Vagina (tissue), 2 donors: ENCODE measurements at regions not wholly inside any gene's neighbourhood (a gene's known extent, or its start where the extent isn't known, plus 50 kb on each side); places are given as distances from the start of the nearest gene placed in this dataset.

Source experiments
- POLR2A ChIP-seq, 2 donors: fragments of 450-650 bp; IDR thresholded peaks; one replicate each; pipeline ENCODE4 v1.6.1; 2017; ENCODE audit warnings: antibody characterized with exemption in 2 of 2, mild to moderate bottlenecking in 2 of 2, moderate library complexity in 2 of 2
- TF ChIP-seq, protein P1 (sequence below), 3 experiments: fragments of 450-650 bp in 2 of 3; fragments of 200-600 bp in 1 of 3; sonication (generic) in 1 of 3; IDR thresholded peaks; one replicate each; pipeline ENCODE4 v1.5.1; 2017 to 2019; ENCODE audit warnings: antibody characterized with exemption in 3 of 3, mild to moderate bottlenecking in 2 of 3, moderate library complexity in 2 of 3

DNA sequence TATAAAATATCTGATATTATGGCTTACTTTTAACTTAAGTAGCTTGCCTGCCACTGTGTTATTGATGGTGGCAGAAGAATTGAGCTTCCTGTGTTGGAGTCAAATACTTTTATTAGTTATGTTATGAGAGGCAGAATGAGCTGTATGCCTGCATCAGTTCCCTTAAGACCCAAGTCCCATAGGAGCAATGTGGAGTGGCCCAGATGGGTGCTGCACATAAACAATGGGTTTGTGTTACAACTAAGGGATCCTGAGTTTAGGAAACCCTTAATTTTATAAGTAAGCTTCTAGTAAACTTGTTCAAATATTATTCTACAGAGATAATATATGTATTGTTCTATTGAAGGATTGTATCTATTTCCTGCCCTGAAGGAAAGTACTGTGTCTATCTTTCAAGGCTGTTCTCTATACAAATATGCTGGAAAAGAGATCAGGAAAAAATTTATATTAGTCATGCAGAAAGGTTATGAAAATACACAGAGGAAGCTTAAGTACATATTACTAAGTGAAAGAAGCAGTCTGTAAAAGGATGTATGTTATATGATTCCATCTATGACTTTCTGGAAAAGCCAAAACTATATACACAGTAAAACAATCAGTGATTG is 2018.0 kb upstream of the PCDH20 start:
- TF ChIP-seq, protein P1, sequence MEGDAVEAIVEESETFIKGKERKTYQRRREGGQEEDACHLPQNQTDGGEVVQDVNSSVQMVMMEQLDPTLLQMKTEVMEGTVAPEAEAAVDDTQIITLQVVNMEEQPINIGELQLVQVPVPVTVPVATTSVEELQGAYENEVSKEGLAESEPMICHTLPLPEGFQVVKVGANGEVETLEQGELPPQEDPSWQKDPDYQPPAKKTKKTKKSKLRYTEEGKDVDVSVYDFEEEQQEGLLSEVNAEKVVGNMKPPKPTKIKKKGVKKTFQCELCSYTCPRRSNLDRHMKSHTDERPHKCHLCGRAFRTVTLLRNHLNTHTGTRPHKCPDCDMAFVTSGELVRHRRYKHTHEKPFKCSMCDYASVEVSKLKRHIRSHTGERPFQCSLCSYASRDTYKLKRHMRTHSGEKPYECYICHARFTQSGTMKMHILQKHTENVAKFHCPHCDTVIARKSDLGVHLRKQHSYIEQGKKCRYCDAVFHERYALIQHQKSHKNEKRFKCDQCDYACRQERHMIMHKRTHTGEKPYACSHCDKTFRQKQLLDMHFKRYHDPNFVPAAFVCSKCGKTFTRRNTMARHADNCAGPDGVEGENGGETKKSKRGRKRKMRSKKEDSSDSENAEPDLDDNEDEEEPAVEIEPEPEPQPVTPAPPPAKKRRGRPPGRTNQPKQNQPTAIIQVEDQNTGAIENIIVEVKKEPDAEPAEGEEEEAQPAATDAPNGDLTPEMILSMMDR (IDR thresholded peaks at IDR 0.05) = no peak
- TF ChIP-seq POLR2A (IDR thresholded peaks at IDR 0.05) = no peak
